ENCODE measurements at regions not wholly inside any gene's neighbourhood (a gene's known extent, or its start where the extent isn't known, plus 50 kb on each side); places are given as distances from the start of the nearest gene placed in this dataset.
"Not testable (repeated sequence)": the region's sequence is repeated elsewhere in the genome, so short reads cannot be mapped to it uniquely, and the experiment has no call there.

GRCh38 chr14:85146779-85147178 lies 383.2 kb upstream of the FLRT2 start:
- DNase-seq: no peak

DNA sequence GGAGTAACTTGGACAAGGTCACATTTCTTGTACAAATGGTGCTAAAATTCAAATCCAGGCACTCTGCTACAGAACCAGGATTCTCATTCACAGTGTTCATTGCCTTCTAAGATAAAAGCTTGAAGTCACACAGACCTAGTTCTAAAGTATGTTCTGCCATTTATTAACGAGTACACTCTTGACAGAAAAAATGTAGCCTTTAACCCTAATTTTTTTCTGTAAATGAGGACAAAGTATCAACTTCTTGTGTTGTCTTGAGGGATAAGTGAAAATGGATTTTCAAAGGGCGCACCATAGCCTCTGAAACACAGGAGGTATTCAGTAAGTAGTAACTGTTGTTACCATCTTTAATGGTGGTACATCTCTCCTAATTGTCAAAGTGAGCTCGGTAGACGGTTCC lies 379.8 kb upstream of the FLRT2 start:
- DNase-seq: no peak

- DNase-seq: no peak
These were observed 375.2 kb upstream of the FLRT2 start for GRCh38 chr14:85154714-85155113.

GRCh38 chr14:85156319-85156718 lies 373.6 kb upstream of the FLRT2 start:
- DNase-seq: no peak

- no peak for DNase-seq
These were observed 370.2 kb upstream of the FLRT2 start for GRCh38 chr14:85159726-85160125.

- no peak for DNase-seq
These were observed 364.9 kb upstream of the FLRT2 start for GRCh38 chr14:85165094-85165493.

DNA sequence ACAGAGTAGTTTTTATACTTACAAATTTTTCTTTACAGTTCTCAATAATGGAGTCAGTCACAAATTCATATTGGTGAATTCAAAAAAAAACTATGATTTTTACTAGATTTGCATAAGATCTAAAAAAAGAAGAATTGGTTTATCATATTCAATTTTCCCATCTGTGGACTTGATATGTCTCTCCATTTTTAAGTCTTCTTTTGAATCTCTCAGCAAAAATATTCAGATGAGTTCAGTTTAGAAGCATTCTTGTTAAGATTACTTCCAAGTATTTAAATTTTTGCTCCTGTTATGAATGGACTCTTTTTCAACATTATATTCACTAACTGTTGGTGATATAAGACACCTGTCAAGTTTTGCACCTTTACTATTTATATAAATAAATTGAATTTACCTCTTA lies 360.6 kb upstream of the FLRT2 start:
- no peak for DNase-seq

DNA sequence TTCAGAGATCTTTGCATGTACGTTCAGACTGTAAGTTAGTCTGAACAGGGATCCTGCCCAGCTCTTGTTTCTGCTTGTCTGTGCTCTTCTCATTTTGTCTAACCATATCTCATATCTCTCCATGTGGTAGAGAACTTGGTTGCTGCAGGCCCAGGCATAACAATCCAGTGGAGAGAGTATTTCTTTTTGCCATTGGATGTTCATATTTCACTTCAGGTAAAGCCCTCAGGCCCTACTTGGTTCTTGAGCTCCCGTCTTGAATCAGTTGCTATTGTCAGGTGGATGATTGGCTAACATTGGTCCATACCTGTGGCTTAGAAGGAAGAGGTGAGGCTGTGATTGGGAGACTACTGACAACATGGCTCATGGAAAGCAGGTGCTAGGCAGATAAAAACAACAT lies 357.7 kb upstream of the FLRT2 start:
- no peak for DNase-seq

DNA sequence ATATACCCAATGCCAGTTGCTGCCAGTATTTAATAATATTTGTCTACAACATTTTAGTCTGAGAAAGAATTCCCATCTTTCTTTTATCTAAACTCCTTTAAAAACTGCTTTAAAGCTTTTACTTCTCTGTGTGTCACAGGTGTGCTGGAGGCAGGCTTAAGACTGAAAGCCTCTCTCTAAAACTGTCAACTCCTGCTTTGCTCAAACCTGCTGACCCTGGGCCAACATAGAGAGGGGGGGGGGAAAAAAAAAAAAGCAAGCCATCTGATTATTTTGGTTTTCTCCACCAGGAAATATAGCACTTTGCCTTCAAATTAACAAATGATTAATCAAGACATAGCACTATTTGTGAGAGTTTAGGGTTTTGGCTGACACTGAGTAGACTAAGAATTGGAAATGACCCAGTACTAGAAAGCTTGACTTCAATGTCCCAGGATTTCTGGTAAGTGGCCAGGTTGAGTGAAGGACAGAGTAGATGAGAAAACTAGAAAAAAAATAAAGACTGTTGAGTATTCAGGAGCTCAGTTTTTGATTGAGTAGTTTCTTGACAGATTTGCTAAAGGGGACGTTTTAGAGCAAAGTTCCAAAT lies 357.0 kb upstream of the FLRT2 start:
- no peak for DNase-seq

GRCh38 chr14:85175556-85175955 lies 354.4 kb upstream of the FLRT2 start:
- DNase-seq: no peak

GRCh38 chr14:85178864-85179263 lies 351.1 kb upstream of the FLRT2 start:
- DNase-seq: no peak

DNA sequence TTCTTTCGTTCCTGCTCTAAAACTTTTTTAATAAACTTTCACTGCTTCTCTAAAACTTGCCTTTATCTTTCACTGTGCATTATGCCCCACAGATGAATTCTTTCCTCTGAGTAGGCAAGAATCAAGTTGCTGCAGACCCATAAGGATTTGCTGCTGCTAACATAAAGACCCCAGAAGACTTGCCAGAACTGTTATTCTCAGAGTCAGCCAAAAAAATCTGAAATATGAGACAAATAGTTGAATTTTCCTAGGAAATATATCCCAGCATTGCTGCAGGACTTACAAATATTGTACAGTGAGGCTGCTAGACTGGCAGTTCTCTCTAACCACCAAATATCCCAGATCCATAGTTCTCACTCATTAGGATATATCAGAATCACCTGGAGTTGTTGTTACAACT lies 349.1 kb upstream of the FLRT2 start:
- no peak for DNase-seq

GRCh38 chr14:85182282-85182681 lies 347.7 kb upstream of the FLRT2 start:
- no peak for DNase-seq

DNA sequence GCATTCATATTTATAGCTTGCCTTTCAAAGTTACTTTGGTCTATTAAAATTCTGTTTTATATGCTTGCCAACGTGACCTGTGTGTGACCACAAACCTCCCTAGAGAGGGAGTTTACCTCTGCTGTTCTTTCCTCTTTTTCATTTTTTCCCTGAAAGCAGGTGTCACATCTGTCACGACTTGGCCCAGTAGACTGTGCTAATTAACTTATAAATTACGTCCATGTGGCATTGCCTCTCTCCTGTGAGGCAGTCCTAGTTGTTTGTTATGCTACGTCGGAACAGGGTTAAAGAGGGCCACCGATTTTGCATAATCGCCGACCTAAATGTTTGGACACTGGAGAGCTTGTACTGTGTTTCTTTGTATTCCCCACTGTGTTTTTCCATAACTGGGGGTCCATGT lies 343.9 kb upstream of the FLRT2 start:
- DNase-seq: peak; percentile 12

- no peak for DNase-seq
These were observed 342.4 kb upstream of the FLRT2 start for GRCh38 chr14:85187521-85187920.

DNA sequence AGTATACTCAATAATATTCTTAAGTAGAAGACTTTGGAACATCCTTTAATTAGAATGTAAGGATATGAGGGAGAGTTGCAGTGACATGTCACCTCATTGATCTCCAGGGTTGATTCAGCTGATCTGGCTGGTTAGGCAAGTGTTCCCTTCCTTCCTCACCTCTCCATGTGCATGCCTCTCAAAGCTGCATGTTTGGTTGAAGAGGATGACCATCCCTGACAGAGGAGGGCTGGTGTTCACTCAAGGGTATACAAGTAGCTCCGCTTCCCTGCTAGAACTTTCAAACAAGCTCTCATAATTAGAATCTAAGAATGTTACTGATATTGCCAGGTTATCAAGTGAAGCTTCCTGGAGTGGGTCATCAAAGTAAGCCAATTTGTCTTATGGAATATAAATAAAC lies 341.1 kb upstream of the FLRT2 start:
- no peak for DNase-seq

- DNase-seq: not testable (repeated sequence)
These were observed 340.7 kb upstream of the FLRT2 start for GRCh38 chr14:85189253-85189652.

- DNase-seq: no peak
These were observed 339.7 kb upstream of the FLRT2 start for GRCh38 chr14:85190251-85190650.

DNA sequence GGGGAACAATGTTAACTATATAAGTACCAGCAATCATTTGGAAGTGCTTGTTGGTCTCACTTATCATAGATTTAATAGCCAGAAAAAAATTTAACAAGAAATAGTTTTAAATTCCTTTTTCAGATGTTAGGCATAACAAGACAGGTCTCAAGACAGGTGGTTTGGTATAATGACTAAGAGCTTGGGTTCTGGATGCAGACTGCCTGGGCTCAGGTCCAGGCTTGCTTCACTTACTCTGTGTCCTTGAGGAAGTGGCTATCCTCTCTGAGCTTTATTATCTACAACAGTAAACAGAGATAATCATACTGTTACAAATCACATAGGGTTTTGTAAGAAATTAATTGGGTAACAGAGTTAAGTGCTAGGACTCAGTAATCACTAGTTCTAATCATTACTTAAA lies 338.0 kb upstream of the FLRT2 start:
- no peak for DNase-seq

DNA sequence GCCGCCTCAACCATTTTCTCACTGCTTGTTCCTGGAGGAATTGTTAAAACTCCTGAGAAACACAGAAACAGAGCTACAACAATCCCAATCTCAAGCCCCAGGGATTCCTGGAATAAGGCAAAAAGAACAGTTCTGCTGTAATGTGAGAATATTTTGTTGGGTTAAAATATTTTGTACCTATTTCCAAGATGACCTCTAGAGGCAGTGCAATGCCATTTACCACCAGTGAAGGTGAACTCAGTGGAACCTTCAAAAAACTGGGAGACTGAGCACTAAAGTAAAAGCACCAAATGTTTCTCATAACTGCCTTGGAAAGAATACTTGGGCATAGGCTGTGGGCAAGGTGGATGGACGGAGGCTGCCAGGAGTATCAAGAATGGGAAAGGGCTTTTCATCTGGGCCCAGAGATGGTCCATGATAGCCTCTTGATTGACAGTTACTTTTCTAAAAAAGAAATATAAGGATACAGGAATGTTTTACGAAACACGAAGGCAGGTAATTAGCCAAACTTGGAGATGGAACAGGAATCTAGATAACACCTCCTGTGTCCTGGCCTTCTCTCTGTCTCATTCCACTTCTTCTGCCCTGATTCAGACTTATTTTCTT lies 334.0 kb upstream of the FLRT2 start:
- no peak for DNase-seq

DNA sequence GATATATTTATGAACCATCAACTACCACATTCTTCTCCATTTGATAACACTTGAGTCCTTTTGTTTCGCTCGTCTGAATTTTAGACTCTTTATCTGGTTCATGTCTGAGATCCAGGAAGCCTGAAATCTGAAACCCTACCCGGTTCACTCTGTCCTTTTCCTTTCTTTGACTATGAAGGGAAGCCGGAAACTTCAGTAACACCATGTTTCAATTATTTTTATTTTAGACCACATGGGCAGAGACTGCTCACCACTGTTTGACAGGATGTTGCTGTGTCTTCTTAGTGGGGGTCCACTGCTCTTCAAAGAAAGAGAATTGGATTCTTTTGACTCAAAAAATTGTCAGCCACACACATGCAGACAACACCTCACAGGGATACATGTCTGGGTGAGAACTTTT lies 331.9 kb upstream of the FLRT2 start:
- DNase-seq: no peak

DNA sequence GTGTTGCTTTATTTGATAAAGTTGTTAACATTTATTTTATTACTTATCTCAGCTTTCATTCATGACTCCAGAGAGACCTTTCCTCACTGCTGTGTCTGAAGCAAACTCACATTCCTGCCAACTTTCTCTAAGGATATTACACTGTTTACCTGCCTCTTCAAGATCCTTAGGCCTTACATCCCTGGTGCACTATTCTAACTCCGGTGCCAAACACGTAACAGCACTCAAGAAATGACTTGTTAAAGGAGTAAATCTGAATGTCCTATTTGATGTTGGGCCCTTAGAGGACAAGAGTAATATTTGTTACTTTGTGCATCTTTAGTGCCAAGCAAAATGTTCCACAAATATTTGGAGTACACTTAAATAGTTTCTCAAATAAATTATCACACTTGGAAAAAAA lies 324.1 kb upstream of the FLRT2 start:
- no peak for DNase-seq

DNA sequence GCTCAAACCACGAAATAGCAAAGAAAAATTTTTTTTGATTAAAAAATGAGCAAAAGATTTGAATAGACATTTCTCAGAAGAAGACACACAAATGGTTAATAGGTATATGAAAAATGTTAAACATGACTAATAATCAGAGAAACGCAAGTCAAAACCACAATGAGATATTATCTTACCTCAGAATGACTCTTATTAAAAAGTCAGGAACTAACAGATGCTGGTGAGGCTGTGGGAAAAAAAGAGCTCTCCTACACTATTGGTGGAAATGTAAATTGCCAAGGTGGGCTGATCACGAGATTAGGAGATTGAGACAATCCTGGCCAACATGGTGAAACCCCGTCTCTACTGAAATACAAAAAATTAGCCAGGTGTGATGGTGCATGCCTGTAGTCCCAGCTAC lies 315.5 kb upstream of the FLRT2 start:
- DNase-seq: no peak

DNA sequence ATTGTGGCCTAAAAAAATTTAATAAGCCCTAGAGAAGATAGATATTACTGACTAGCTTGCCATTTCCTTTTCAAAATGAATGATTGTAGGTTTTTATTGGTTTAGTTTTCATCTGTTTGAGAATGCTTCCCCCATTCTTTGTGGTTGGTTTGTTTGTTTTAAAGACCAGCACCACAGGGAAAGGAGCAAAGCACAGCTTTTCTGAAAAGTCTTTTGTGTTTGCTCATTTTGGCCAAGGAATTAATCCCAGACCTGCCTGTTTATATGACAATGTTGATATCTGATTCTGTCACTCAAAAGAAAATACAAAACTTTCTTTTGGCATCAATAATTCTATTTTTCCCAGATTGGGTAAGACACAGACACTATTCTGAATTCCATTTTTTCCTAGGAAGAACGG lies 312.5 kb upstream of the FLRT2 start:
- DNase-seq: no peak

GRCh38 chr14:85218982-85219381 lies 311.0 kb upstream of the FLRT2 start:
- no peak for DNase-seq

All from renal pelvis (tissue), 1 donor.